Karpas-422 (cell line): ENCODE measurements at regions not wholly inside any gene's neighbourhood (a gene's known extent, or its start where the extent isn't known, plus 50 kb on each side); places are given as distances from the start of the nearest gene placed in this dataset.

Experiments
- DNase-seq: peaks from one replicate; pipeline ENCODE4 v3.0.0-alpha.2; 2015
- H2AFZ ChIP-seq: fragments of 200-600 bp; sonication (generic); 2 replicates; pipeline ENCODE4 v1.6.1; 2014; ENCODE audit warnings: antibody characterized with exemption, low read length, mixed read lengths
- H3K27ac ChIP-seq: fragments of 200-600 bp; sonication (generic); 2 replicates; pipeline ENCODE4 v1.5.1; 2014; ENCODE audit warnings: mild to moderate bottlenecking, low read length, moderate library complexity
- H3K27me3 ChIP-seq: fragments of 200-600 bp; sonication (generic); 2 replicates; pipeline ENCODE4 v1.6.1; 2014; ENCODE audit warnings: low read length, mixed read lengths
- H3K36me3 ChIP-seq: fragments of 200-600 bp; sonication (generic); 2 replicates; pipeline ENCODE4 v1.6.1; 2014; ENCODE audit warnings: low read length, mixed read lengths; ENCODE audit not compliant: insufficient read depth
- H3K4me1 ChIP-seq: fragments of 200-600 bp; sonication (generic); 2 replicates; pipeline ENCODE4 v1.6.1; 2014; ENCODE audit warnings: mild to moderate bottlenecking, low read length, mixed read lengths
- H3K4me2 ChIP-seq: fragments of 200-600 bp; sonication (generic); 2 replicates; pipeline ENCODE4 v1.6.1; 2014; ENCODE audit warnings: low read length, low read depth, mild to moderate bottlenecking; ENCODE audit not compliant: poor library complexity, severe bottlenecking
- H3K4me3 ChIP-seq: fragments of 200-600 bp; sonication (generic); 2 replicates; pipeline ENCODE4 v1.5.1; 2014; ENCODE audit warnings: mild to moderate bottlenecking, antibody characterized with exemption, low read length, mixed read lengths
- H3K79me2 ChIP-seq: fragments of 200-600 bp; sonication (generic); 2 replicates; pipeline ENCODE4 v1.6.1; 2014; ENCODE audit warnings: mild to moderate bottlenecking, low read length, mixed read lengths
- H3K9ac ChIP-seq: fragments of 200-600 bp; sonication (generic); 2 replicates; pipeline ENCODE4 v1.6.0; 2014; ENCODE audit warnings: low read length
- H3K9me2 ChIP-seq: fragments of 200-600 bp; sonication (generic), shearing (Covaris generic); replicated peaks from 2 replicates; pipeline ENCODE4 v1.6.0; 2014; ENCODE audit warnings: mild to moderate bottlenecking, low read length, moderate library complexity; ENCODE audit not compliant: insufficient read depth
- H3K9me3 ChIP-seq: fragments of 300-700, 200-600 bp; sonication (generic); 2 replicates; pipeline ENCODE4 v1.6.1; 2014; ENCODE audit warnings: low read length, mixed read lengths
- H4K20me1 ChIP-seq: fragments of 200-600 bp; sonication (generic); 2 replicates; pipeline ENCODE4 v1.6.1; 2014; ENCODE audit warnings: mild to moderate bottlenecking, antibody characterized with exemption, low read length, low read depth; ENCODE audit not compliant: insufficient read depth

GRCh38 chr11:111099028-111099713 is 146.4 kb upstream of the POU2AF2 start:
- Histone ChIP-seq H3K9me2 (0 out of 2 replicates have a peak, but pooled peaks cover 4% of the 10 kb centered on the region), H3K4me3 (no peak overlapping the region), H3K4me2 (no peak overlapping the region), H3K27ac (no peak overlapping the region), H3K4me1 (peaks cover 2% of the 10 kb centered on the region), H2AFZ (no peak overlapping the region), H3K79me2 (no peaks in the 10 kb centered on the region), H3K9me3 (no peaks in the 10 kb centered on the region), H4K20me1 (peaks cover 3% of the 10 kb centered on the region; the same call in 1 of the 2 replicates), H3K9ac (no peak overlapping the region), H3K27me3 (peaks cover 19% of the 10 kb centered on the region), H3K36me3 (no peaks in the 10 kb centered on the region)
- DNase-seq, result no peak

GRCh38 chr11:111098091-111098490 is 147.4 kb upstream of the POU2AF2 start:
- Histone ChIP-seq H3K4me1 (no peaks in the 10 kb centered on the region), H2AFZ (peak overlapping the region; percentile 17), H3K36me3 (no peaks in the 10 kb centered on the region), H3K9ac (no peak overlapping the region), H3K27ac (no peak overlapping the region), H3K9me3 (no peaks in the 10 kb centered on the region), H3K9me2 (0 out of 2 replicates have a peak, but pooled peaks cover 4% of the 10 kb centered on the region), H4K20me1 (peaks cover 3% of the 10 kb centered on the region; the same call in 1 of the 2 replicates), H3K27me3 (peaks cover 17% of the 10 kb centered on the region), H3K79me2 (no peaks in the 10 kb centered on the region), H3K4me3 (no peak overlapping the region), H3K4me2 (no peak overlapping the region)
- DNase-seq, result no peak

DNA sequence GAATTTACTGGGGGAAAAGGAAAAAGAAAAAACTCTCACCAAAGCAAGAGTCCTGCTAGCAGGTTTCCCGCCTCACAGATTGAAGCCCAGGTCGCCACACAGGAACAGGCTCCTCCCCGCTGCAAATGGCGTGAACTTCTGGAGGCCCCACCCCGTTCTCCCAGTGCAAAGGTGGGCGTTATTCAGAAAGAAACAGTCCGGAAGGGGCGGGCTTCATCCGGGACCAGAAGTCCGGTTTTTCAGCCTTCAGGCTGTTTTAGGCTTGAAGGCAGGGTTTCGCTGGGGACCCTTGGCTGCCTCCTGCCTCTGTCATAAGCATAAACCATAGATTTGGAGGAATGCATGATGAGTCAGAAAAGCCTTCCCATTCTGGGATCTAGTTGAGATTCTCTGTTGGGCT is 148.3 kb upstream of the POU2AF2 start:
- no peaks in the 10 kb centered on the region for H3K4me1 ChIP-seq
- peak overlapping the region; percentile 17 for H2AFZ ChIP-seq
- H3K27ac ChIP-seq, result no peak overlapping the region
- H3K4me3 ChIP-seq, result no peak overlapping the region
- no peaks in the 10 kb centered on the region for H3K36me3 ChIP-seq
- H3K9me3 ChIP-seq, result no peaks in the 10 kb centered on the region
- H3K79me2 ChIP-seq, result no peaks in the 10 kb centered on the region
- H3K9me2 ChIP-seq, result 0 out of 2 replicates have a peak, but pooled peaks cover 4% of the 10 kb centered on the region
- H3K9ac ChIP-seq, result no peak overlapping the region
- peaks cover 18% of the 10 kb centered on the region for H3K27me3 ChIP-seq
- no peak overlapping the region for H3K4me2 ChIP-seq
- peaks cover 3% of the 10 kb centered on the region; the same call in 1 of the 2 replicates for H4K20me1 ChIP-seq
- no peak for DNase-seq

GRCh38 chr11:111095327-111095726 is 150.2 kb upstream of the POU2AF2 start:
- no peaks in the 10 kb centered on the region for H3K9me3 ChIP-seq
- H3K9me2 ChIP-seq, result 0 out of 2 replicates have a peak, but pooled peaks cover 4% of the 10 kb centered on the region
- no peak overlapping the region for H3K9ac ChIP-seq
- no peak for DNase-seq
- H2AFZ ChIP-seq, result no peak overlapping the region
- H3K36me3 ChIP-seq, result no peaks in the 10 kb centered on the region
- H3K4me2 ChIP-seq, result no peak overlapping the region
- no peaks in the 10 kb centered on the region for H4K20me1 ChIP-seq
- peaks cover 14% of the 10 kb centered on the region; the same call in 1 of the 2 replicates for H3K27me3 ChIP-seq
- no peaks in the 10 kb centered on the region for H3K79me2 ChIP-seq
- H3K27ac ChIP-seq, result no peak overlapping the region
- no peaks in the 10 kb centered on the region for H3K4me1 ChIP-seq
- no peak overlapping the region for H3K4me3 ChIP-seq

DNA sequence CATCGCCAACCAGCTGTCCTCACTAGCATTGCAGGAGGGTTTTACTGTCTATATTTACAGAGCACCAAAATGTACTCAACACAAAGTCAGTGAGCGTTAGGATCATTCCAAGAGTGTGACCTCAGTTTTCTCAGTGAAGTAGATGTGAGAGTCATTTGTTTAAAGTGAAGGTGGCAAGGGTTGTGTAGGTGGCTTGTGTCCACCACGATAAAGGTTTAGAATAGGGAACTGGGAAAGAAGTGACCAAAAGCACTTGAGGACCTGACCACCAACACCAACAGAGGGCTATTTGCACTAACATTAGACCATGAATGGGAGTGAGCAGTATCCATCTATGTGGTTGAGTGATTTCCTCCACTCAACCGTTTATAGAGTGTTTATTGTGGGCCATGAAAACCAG is 152.5 kb upstream of the POU2AF2 start:
- H3K9ac ChIP-seq, result no peak overlapping the region
- H3K4me1 ChIP-seq, result no peaks in the 10 kb centered on the region
- no peak overlapping the region for H3K4me2 ChIP-seq
- no peak overlapping the region for H3K27ac ChIP-seq
- H4K20me1 ChIP-seq, result no peaks in the 10 kb centered on the region
- no peak overlapping the region for H2AFZ ChIP-seq
- H3K27me3 ChIP-seq, result peaks cover 17% of the 10 kb centered on the region; the same call in 1 of the 2 replicates
- H3K36me3 ChIP-seq, result no peaks in the 10 kb centered on the region
- 0 out of 2 replicates have a peak, but pooled peaks cover 4% of the 10 kb centered on the region for H3K9me2 ChIP-seq
- no peaks in the 10 kb centered on the region for H3K9me3 ChIP-seq
- no peak for DNase-seq
- H3K4me3 ChIP-seq, result no peak overlapping the region
- H3K79me2 ChIP-seq, result no peaks in the 10 kb centered on the region

- no peak overlapping the region for H3K9ac ChIP-seq
- H3K4me3 ChIP-seq, result no peak overlapping the region
- H3K27me3 ChIP-seq, result peaks cover 20% of the 10 kb centered on the region; the same call in 1 of the 2 replicates
- H3K79me2 ChIP-seq, result no peaks in the 10 kb centered on the region
- no peaks in the 10 kb centered on the region for H3K9me3 ChIP-seq
- no peak overlapping the region for H2AFZ ChIP-seq
- H3K4me2 ChIP-seq, result no peak overlapping the region
- H3K9me2 ChIP-seq, result 0 out of 2 replicates have a peak, but pooled peaks cover 4% of the 10 kb centered on the region
- H3K27ac ChIP-seq, result no peak overlapping the region
- no peaks in the 10 kb centered on the region for H4K20me1 ChIP-seq
- no peaks in the 10 kb centered on the region for H3K36me3 ChIP-seq
- no peak for DNase-seq
- H3K4me1 ChIP-seq, result no peaks in the 10 kb centered on the region
Observed at GRCh38 chr11:111091321-111091938, 154.1 kb upstream of the POU2AF2 start.

GRCh38 chr11:111089759-111090158 is 155.8 kb upstream of the POU2AF2 start:
- H2AFZ ChIP-seq, result no peak overlapping the region
- H3K9me3 ChIP-seq, result no peaks in the 10 kb centered on the region
- H3K36me3 ChIP-seq, result no peaks in the 10 kb centered on the region
- H3K27ac ChIP-seq, result no peak overlapping the region
- H3K9ac ChIP-seq, result no peak overlapping the region
- H3K27me3 ChIP-seq, result peaks cover 20% of the 10 kb centered on the region; the same call in 1 of the 2 replicates
- no peaks in the 10 kb centered on the region for H3K4me1 ChIP-seq
- no peaks in the 10 kb centered on the region for H3K79me2 ChIP-seq
- no peak overlapping the region for H3K4me2 ChIP-seq
- H4K20me1 ChIP-seq, result no peaks in the 10 kb centered on the region
- no peak overlapping the region for H3K4me3 ChIP-seq
- H3K9me2 ChIP-seq, result 0 out of 2 replicates have a peak, but pooled peaks cover under 1% of the 10 kb centered on the region
- no peak for DNase-seq

- Histone ChIP-seq H3K27ac (no peak overlapping the region), H3K4me2 (no peak overlapping the region)
Observed at GRCh38 chr11:111088847-111089355, 156.6 kb upstream of the POU2AF2 start.

More at GRCh38 chr11:111088847-111089355, 156.6 kb upstream of the POU2AF2 start:
- no peaks in the 10 kb centered on the region for H3K79me2 ChIP-seq
- H2AFZ ChIP-seq, result no peak overlapping the region
- no peak overlapping the region for H3K4me3 ChIP-seq
- DNase-seq, result no peak
- H3K36me3 ChIP-seq, result no peaks in the 10 kb centered on the region
- H3K4me1 ChIP-seq, result no peaks in the 10 kb centered on the region
- no peaks in the 10 kb centered on the region for H4K20me1 ChIP-seq
- H3K9me2 ChIP-seq, result no peaks in the 10 kb centered on the region
- no peak overlapping the region for H3K9ac ChIP-seq
- H3K9me3 ChIP-seq, result no peaks in the 10 kb centered on the region
- peaks cover 20% of the 10 kb centered on the region; the same call in 1 of the 2 replicates for H3K27me3 ChIP-seq
